Motor neuron (in vitro differentiated cells): ENCODE measurements at regions not wholly inside any gene's neighbourhood (a gene's known extent, or its start where the extent isn't known, plus 50 kb on each side); places are given as distances from the start of the nearest gene placed in this dataset.
"Not testable (repeated sequence)": the region's sequence is repeated elsewhere in the genome, so short reads cannot be mapped to it uniquely, and the experiment has no call there.

Source experiments
- ATAC-seq, 8 experiments: fragments of 200-7000 bp; cut with Tn5 transposase; replicated peaks in 6 of 8; 2 replicates each; pipeline ENCODE4 v1.8.0; 2021; ENCODE audit warnings: mild to moderate bottlenecking in 8 of 8, moderate library complexity in 8 of 8
- H3K27ac ChIP-seq, 2 donors: fragments of 250-450 bp; sonication (Bioruptor Pico); 2 replicates each; pipeline ENCODE4 v1.9.0; 2021; ENCODE audit warnings: antibody characterized with exemption in 2 of 2, mild to moderate bottlenecking in 2 of 2, moderate library complexity in 1 of 2
- H3K4me1 ChIP-seq, 2 donors: fragments of 250-450 bp; sonication (Bioruptor Pico); replicated peaks in 1 of 2; 2 replicates each; pipeline ENCODE4 v1.6.1; 2021; ENCODE audit warnings: antibody characterized with exemption in 2 of 2, mild to moderate bottlenecking in 2 of 2, moderate library complexity in 1 of 2
- H3K4me3 ChIP-seq, 5 donors: fragments of 250-450 bp; sonication (Bioruptor Pico); 2 replicates each; pipeline ENCODE4 v1.9.0; 2021; ENCODE audit warnings: antibody characterized with exemption in 5 of 5, mild to moderate bottlenecking in 5 of 5, moderate library complexity in 4 of 5
- WGBS, 10 experiments: fragments of 450-650 bp; shearing (Covaris generic); methylation state at CpG; one replicate each; pipeline ENCODE4 v1.0.0; 2022; 5-methylcytosine and 5-hydroxymethylcytosine counted together
- in situ Hi-C, 9 experiments: fragments of 400-800 bp; cut with MboI; loops; one replicate each; pipeline ENCODE4 v1.15.0; 2021; ENCODE audit warnings: low sequenced_read_pairs in 9 of 9, low pct_unique_long_range_greater_than_20kb in 2 of 9; ENCODE audit not compliant: unreplicated experiment in 9 of 9

DNA sequence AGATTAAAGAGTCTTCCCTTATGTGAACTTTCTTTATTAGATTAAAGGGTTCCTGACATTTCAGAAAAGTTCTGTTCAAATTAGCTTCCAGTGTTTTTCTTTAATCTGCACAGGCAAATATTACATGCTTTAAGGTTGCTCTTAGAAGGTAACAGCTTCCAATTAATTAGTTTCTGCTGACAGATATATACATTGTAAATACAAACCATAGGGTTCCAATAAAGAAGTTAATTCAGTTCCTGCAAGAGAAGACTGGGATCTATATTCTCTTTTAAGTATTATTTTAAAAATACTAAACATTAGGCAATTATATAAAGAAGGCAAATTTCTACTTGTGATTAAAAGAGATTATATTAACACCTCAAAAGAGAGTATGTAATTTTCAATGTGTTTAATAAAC is 795.7 kb downstream of the MAT2B start:
- no peak overlapping the region for H3K27ac ChIP-seq
- no peak overlapping the region for H3K4me3 ChIP-seq
- in situ Hi-C loops = no loop called here
- no peak for ATAC-seq
- peaks cover 2 to 34% of the 10 kb centered on the region in 2 donors for H3K4me1 ChIP-seq

DNA sequence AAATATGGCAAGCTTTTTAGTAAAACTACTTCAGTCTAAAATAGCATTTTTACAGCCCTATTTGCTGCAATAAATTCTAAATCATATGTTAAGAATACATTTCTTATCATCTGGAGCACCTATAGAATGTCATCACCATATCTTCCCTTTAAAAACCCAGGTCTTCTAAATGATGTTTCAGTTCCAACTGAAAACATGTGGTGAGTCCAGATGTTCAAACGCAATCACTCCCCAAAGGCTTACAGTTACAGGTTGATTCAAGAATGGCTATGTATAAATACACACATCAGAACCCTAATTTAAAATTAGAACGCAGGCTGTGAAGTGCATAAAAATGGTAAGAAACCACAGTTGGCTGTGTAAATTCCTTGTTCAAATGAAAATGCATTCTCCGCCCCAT is 796.3 kb downstream of the MAT2B start:
- in situ Hi-C loops = no loop called here
- no peak overlapping the region for H3K4me3 ChIP-seq
- H3K27ac ChIP-seq = no peak overlapping the region
- WGBS, 10 experiments = 0 to 100% (median 68%) methylated on average over 1 to 3 of the region's 3 CpGs; no CpG with 5 or more reads in 2 of the 10 experiments
- peaks cover 2 to 34% of the 10 kb centered on the region in 2 donors for H3K4me1 ChIP-seq
- no peak for ATAC-seq

GRCh38 chr5:164302533-164303235 is 797.3 kb downstream of the MAT2B start:
- H3K4me3 ChIP-seq = no peak overlapping the region
- H3K4me1 ChIP-seq = peaks cover 2 to 34% of the 10 kb centered on the region in 2 donors
- in situ Hi-C loops = no loop called here
- H3K27ac ChIP-seq = no peak overlapping the region
- ATAC-seq = peak in 1 of 8 experiments; percentile 12
- WGBS, 10 experiments = 0 to 100% (median 71%) methylated on average over 1 to 2 of the region's 2 CpGs; no CpG with 5 or more reads in 1 of the 10 experiments

- 0 to 100% (median 78%) methylated on average over 1 to 2 of the region's 2 CpGs for WGBS, 10 experiments
- no peak for ATAC-seq
- Histone ChIP-seq H3K27ac (no peak overlapping the region), H3K4me3 (no peak overlapping the region), H3K4me1 (peaks cover 0 to 31% of the 10 kb centered on the region in 2 donors)
- in situ Hi-C loops = no loop called here
These were observed 798.3 kb downstream of the MAT2B start for GRCh38 chr5:164303646-164304215.

- ATAC-seq = no peak
- WGBS, 10 experiments = 44 to 100% (median 80%) methylated on average over 1 to 3 of the region's 3 CpGs; no CpG with 5 or more reads in 1 of the 10 experiments
These were observed 801.2 kb downstream of the MAT2B start for GRCh38 chr5:164306662-164307061.

DNA sequence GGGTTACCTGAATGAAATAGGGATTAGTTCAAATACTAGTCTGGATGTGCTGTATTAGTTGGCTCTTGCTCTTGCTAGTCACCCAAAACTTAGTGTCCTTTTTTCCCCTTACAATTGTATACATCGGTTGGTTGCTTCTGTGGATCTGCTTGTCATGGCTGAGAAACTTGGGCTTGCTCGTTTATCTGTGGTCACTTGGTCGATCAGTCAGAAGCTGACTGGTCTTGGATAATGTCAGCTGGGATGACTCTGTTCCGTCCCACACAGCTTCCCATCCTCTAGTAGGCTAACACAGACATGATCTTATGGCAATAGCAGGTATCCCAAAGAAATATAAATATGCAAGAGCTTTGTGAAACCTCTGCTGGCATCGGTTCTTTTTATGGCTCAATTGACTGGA is 807.4 kb downstream of the MAT2B start:
- in situ Hi-C loops = no loop called here
- WGBS, 10 experiments = 10 to 100% (median 84%) methylated on average over 2 to 4 of the region's 5 CpGs
- H3K27ac ChIP-seq = no peak overlapping the region
- no peak for ATAC-seq
- H3K4me1 ChIP-seq = peaks cover 0 to 4% of the 10 kb centered on the region in 2 donors
- no peak overlapping the region for H3K4me3 ChIP-seq

More at GRCh38 chr5:164306662-164307061, 801.2 kb downstream of the MAT2B start:
- no peak overlapping the region for H3K27ac ChIP-seq
- in situ Hi-C loops = no loop called here
- peaks cover 0 to 15% of the 10 kb centered on the region in 2 donors for H3K4me1 ChIP-seq
- H3K4me3 ChIP-seq = no peak overlapping the region

- WGBS, 10 experiments = 0 to 100% (median 91%) methylated on average over 1 of the region's 1 CpG; no CpG with 5 or more reads in 1 of the 10 experiments
- Histone ChIP-seq H3K4me1 (peaks cover 0 to 4% of the 10 kb centered on the region in 2 donors), H3K4me3 (no peak overlapping the region), H3K27ac (no peak overlapping the region)
- ATAC-seq = no peak
- in situ Hi-C loops = no loop called here
These were observed 812.3 kb downstream of the MAT2B start for GRCh38 chr5:164317676-164318075.

GRCh38 chr5:164319161-164319560 is 813.7 kb downstream of the MAT2B start:
- in situ Hi-C loops = no loop called here
- WGBS, 10 experiments = 0 to 100% (median 63%) methylated on average over 1 to 3 of the region's 3 CpGs
- H3K27ac ChIP-seq = no peak overlapping the region
- no peak for ATAC-seq
- peaks cover 0 to 4% of the 10 kb centered on the region in 2 donors for H3K4me1 ChIP-seq
- H3K4me3 ChIP-seq = no peak overlapping the region

DNA sequence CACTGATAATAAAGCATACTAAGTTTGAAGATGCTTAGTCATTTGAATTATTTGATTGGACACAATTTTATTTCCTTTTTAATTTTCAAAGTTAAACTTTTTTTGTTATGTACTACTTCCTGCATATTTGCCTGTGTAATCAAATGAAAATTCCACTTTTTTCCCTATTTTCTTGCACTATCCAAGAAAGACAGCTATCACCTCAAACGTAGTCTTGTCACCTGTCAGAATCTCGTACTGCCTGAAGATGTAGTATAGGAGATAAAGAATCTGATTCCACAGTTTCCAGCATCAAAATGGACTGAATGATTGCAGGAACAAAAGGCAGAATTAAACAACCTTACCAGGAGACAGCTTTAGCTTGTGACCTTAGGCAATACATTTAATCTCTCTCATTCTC is 818.8 kb downstream of the MAT2B start:
- H3K4me3 ChIP-seq = no peak overlapping the region
- 0 to 100% (median 36%) methylated on average over 2 of the region's 2 CpGs; no CpG with 5 or more reads in 3 of the 10 experiments for WGBS, 10 experiments
- peak in 2 of 8 experiments; percentile 43 to 47 for ATAC-seq
- H3K4me1 ChIP-seq = no peaks in the 10 kb centered on the region
- no peak overlapping the region for H3K27ac ChIP-seq
- in situ Hi-C loops = no loop called here

DNA sequence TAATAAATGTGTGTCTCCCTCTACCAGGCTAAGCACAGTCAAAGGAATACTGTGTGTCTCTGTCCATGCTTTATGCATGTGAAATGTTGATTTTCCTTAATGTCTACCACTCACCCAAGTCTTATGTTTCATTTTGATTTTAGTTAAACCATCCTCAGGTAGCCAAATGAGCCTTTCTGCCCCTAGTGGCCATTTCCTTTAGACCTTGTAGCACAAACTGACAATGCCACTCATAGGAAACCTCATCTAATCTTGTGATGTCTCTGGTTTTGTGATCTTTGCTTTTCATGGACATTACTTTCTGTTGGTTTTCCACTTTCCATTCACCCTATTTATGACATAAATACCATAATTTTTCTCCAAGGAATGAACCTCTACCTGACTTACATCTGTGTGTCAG is 820.8 kb downstream of the MAT2B start:
- no peak overlapping the region for H3K27ac ChIP-seq
- no peak overlapping the region for H3K4me3 ChIP-seq
- ATAC-seq = no peak
- in situ Hi-C loops = no loop called here
- H3K4me1 ChIP-seq = no peaks in the 10 kb centered on the region

GRCh38 chr5:164327166-164327565 is 821.7 kb downstream of the MAT2B start:
- H3K4me1 ChIP-seq, in situ Hi-C loops, H3K27ac ChIP-seq, H3K4me3 ChIP-seq, ATAC-seq: not testable (repeated sequence)
- WGBS, 10 experiments = 0 to 100% (median 66%) methylated on average over 1 to 5 of the region's 5 CpGs; no CpG with 5 or more reads in 2 of the 10 experiments

- in situ Hi-C loops = no loop called here
- no peak overlapping the region for H3K4me3 ChIP-seq
- no peaks in the 10 kb centered on the region for H3K4me1 ChIP-seq
These were observed 827.2 kb downstream of the MAT2B start for GRCh38 chr5:164332349-164333196.

DNA sequence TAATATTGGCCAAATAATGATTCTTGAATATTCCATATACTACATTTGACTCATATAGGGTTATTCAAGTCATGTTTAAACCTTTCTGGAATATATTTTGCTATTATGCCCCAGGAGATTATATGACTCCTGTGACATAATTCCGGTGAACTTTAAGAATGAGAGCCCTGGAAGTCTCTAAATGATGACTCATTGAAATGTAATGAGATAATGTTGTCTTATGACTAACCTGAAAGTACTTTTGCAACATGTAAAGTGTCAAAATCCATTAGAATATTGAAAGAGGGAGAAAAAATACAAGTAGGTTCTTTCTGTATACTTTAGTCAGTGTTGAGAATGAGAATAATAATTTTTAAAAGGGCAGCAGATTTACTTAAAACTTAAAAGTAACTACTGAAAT is 830.4 kb downstream of the MAT2B start:
- H3K4me1 ChIP-seq = no peaks in the 10 kb centered on the region
- no peak overlapping the region for H3K4me3 ChIP-seq
- H3K27ac ChIP-seq = no peak overlapping the region
- in situ Hi-C loops = no loop called here
- WGBS, 10 experiments = 0 to 89% (median 53%) methylated on average over 1 of the region's 1 CpG
- peak in 7 of 8 experiments; percentile 24 to 65 (median 37) for ATAC-seq

More at GRCh38 chr5:164332349-164333196, 827.2 kb downstream of the MAT2B start:
- H3K27ac ChIP-seq = no peak overlapping the region
- WGBS, 10 experiments = 32 to 94% (median 67%) methylated on average over 1 to 4 of the region's 4 CpGs; no CpG with 5 or more reads in 1 of the 10 experiments
- no peak for ATAC-seq
